ENCODE measurements at regions not wholly inside any gene's neighbourhood (a gene's known extent, or its start where the extent isn't known, plus 50 kb on each side); places are given as distances from the start of the nearest gene placed in this dataset.
A peak's percentile ranks its signal among the peaks of the same experiment; 100 is the strongest.

DNA sequence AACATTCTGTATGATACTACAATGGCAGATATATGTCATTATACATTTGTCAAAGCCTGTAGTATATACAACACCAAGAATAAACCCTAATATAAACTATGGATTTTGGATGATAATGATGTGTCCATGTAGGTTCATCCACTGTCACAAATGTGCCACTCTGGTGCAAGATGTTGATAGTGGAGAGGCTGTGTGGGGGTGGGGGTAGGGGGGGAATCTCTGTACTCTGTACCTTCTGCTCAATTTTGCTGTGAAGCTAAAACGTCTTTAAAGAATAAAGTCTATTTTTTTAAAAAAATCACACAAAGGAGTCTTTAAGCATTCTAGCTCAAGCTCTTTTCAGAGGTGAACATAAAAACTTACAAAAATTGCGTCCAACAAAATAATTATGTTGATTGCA, 88.2 kb upstream of the ABI3BP start:
- no peak for DNase-seq

DNA sequence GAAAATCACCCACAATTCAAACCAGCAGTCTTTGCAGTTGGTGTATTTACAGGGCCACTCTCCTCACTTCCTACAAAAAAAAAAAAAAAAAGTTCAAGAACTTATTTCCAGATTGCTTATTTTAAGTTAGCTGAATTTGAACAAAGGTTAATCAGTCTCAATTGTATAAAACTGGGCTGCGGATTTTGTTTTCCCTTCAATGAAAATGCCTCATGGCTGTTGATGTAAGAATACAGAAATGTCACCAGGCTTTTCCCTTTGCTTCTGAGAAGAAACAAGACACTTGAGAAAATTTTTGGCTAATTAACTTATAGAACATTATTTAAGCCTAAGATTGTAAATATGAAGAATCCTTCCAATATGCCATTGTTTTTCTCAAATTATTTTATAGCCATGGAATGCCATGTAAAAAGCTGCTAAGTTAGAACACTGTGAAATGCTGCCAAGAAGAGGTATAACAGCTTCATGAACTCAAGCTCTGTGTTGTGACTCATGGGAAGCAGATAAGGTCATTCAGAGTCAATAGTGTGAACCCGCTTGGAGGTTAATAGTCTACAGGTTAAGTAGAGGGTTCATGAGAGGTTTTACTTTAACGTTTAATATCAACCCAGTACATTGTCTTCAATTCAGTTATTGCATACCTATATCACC, 84.3 kb upstream of the ABI3BP start:
- DNase-seq = no peak

DNA sequence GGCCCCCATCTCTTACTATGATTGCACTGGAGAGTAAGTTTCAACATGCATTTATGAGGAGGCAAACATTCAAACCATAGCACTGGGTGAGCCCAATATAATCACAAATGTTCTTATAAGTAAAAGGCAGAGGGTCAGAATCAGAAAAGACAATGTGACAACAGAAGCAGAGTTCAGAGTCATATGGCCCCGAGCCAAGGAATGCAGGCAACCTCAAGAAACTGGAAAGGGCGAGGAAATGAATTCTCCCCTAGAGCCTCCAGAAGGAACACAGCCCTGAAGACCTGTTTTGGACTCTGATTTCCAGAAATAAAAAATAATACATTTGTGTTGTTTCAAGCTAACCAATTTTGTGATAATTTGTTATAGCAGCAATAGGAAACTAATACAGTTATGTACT, 81.3 kb upstream of the ABI3BP start:
- no peak for DNase-seq

DNA sequence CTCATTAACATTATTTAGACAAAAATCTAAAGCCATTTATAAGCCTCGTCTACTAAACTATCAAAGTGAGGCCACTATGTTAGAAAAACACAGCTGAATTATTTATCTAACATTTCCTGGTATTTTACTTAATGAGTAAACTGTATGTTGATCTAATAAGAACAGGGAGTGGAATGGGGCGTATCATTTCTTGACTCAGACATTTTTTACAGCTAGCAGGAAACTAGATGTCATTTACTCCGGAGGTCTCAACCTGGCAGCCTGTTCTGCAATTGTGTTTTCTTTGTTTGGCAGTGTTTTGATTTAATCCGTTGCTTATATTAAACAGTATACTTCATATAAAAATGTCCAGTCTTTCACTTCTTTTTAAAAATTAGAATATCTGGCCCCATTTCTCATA, 79.1 kb upstream of the ABI3BP start:
- DNase-seq = no peak

DNA sequence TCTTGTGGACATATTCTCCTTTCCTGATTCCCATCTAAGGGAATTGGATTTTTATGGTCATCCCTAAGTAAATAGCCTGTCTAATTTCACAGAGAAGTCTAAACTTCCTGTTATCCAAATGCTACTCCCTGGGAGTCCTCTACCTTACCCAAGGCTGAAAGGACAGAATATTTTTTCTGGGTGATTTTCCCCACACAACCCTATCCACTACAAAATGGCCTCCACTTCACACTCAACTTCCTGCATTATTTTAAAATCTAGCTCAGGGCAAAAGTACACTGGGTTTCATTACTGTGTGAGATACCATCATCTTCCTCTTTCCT, 77.5 kb upstream of the ABI3BP start:
- no peak for DNase-seq

DNA sequence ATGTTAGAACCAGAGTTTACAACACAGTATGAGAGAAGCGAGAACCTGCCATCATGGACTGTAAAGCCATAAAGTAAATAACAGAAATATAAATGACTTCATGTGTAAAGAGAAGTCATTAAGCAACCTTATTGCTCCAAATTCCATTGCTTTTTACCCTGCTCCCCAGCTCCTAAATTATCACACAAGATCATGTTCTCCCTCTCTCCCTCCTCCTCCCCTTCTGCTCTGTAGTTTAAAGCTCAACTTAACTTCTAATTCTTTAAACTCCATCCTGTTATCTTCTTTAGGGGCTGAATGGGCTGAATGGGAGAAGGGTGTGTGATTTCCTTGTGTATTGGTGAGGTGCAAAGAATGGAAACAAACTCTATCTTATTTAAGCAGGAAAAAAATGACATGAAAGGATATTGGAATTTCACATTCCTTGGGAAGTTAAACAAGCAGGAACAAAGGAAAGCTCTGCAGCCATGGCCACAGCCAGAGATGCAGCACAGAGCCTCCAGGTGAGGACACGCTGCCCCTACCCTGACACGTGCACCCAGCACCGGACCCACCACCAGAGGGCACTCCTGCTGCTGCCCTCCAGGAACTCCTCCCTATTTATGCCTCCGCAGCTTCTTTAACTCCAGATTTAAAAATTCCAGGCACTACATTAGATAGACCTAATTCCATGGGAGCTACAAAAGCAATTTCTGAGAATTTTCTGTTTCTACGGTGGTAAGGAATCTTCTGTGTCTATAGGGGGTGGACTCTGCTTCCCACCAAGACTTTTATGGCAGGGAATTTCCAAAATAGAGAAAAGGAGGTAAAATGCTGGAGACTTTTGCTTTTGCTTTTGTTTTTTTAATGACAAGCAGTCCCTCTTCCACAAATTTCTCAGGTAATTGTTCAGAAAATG, 76.9 kb upstream of the ABI3BP start:
- DNase-seq = peak; percentile 55

DNA sequence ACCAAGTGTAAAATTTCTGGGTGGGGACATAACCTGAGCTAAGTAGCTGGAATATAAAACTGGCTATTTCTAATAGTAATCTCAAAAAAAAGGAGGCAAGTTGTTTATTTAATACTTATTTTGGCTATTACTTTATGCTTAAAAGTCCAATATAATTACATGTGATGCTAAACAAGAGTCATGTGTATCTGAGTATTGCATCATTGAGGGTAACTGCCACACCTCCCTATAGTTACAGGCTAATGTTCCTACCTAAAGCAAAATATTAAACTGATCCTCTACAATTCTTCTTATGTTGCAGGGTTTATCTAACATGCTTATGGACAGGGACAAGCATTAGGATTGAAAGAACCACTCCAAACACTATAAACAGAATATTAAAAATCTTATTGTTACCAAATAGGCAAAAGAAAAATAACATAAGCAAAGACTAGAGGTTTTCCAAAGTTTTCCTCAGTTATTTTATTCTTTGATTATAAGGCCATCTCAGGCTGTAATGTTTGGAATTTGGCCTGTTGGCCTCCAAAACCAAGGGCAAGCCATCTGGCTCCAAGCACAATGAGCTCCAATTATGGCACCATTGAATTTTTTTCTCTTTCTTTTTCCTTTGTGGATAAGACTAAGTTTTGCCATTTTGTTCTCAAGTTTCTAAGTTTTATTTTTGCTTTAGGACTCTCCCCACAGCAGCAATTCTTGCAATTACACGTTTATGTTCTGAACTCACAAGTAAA, 75.8 kb upstream of the ABI3BP start:
- no peak for DNase-seq

DNA sequence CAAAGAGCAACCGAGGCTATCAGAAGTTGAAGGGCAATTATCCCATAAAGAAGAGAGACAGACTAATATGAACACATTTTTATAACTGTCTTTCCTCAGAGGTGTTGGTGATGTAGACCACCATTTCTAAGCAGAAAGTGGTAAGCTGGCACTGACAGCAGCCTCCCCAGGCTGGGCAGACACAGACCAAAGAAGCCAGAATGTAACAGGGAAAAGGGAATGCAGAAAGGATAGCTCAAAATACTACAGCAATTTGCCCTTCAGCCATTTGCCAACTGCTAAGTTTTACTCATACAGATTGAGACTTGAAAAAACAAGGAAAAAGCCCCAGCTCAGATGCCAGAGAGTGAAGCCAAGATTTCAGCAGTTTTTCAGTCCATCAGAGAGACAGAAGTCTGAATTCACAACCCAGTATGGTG, 73.5 kb upstream of the ABI3BP start:
- DNase-seq = no peak

DNA sequence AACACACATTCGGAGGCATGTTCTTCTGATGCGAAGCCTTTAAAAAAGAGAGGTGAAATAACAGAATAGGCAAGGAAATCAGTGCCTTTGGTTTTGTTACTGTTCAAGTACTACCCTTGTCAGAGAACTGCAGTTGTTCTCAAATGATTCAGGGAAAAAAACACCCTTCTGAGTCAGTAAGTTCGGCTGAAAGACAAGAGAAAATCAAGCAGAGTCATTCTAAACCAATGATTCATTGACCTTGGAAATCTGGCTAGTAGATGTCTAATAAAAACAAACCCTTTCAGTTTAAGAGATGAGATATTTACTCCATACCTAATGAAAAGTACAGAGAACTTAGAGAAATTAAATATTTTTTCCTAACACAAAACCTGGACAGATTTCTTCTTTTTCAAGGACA, 72.7 kb upstream of the ABI3BP start:
- DNase-seq = no peak

DNA sequence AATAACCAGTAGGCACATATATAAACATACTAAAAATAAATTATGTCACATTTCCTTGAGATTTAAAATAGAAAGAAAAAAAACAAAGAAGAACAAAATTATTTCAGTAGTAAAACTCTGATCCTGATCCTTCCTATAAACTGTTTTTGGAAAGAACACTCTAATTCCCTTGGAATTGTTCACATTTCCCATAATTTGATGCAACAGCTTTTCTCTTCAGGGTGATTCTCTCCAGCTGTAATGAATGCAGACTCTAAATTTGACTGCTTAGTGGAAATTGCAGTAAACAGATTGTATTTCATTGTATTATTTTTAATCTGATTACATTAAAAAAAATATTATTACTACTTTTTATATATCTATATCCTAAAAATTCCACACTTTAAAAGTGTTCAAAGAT, 70.2 kb upstream of the ABI3BP start:
- DNase-seq = no peak

DNA sequence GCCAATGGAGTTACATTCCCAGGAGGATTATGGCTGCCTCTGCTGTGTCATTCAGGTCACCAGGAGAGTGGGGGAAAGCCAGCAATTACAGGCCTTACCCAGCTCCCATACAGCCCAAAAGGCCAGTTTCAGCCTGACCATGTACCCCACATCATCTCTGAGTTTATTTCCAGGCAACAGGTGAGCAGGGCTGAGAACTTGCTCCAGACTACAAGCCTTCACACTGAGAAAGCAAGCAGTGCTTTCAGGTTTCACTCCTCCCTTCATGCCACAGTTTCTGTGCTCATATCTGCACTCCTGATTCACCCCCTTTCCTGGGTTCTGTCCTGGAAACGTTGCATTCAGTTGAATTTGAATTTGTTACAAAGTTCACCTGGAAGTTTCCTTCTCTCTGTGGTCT, 68.1 kb upstream of the ABI3BP start:
- DNase-seq = no peak

DNA sequence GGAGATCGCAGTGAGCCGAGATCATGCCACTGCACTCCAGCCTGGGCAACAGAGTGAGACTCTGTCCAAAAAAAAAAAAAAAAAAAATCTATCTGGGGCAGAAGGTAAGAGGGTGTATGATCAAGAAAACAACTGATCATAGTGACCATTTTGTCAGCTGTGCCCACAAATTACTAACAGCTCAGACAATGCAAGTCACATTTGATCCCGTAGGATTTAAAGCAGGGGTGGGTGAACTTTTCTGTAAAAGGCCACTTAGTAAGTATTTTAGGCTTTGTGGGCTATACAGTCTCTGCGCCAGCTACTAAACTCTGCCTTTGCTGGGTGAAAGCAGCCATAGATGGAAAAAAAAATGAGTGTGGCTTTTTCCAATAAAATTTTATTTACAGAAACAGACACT, 57.6 kb upstream of the ABI3BP start:
- no peak for DNase-seq

DNA sequence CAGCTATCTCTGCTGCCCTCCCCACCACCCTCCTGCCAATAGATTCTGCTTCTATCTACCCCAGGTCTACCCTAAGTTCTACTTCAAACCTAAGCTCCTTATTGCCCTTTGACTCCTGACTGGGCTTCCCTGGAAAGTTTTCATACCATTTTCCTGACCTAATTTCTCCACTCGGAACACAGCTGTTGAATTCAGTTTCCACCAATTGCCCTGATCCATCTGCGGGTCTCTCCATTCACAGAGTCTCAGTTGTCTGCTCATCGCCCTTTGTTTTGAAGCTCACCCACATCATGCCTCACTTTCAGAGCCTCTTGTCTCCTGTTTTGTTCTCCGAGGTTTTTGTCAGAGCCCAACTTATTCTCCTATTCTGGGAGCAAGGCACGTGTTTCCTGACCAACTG, 56.8 kb upstream of the ABI3BP start:
- no peak for DNase-seq

DNA sequence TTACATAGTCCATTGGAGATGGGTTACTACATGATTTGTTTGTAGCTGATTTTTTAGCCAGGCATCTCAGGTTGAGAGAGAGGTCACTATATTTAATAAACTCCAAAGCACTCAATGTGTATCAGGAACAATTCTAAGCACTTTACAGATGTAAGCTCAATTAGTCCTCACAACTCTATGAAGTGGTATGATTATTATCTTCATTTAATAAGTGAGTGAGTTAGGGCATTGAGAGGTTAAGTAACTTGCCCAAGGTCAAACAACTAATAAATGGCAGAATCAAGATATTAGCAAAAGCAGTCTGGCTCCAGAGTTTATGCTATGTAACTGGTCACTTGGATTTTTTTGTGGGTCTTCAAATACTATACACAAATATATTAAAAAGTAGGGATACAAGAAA, 56.3 kb upstream of the ABI3BP start:
- DNase-seq = no peak

DNA sequence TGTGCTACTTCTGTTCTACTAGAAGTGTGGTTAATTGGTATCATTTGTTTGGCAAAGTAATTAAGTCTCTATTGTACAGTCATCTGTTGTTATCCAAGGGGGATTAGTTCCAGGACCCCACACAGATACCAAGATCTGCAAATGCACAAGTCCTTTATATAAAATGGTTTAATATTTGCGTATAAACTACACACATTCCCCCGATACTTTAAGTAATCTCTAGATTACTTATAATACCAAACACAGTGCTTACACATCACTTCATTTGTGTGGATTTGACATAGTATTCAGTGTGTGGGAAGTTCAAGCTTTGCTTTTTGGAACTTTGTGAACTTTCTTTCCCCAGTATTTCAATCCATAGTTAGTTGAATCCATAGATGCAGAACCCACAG, 50.5 kb upstream of the ABI3BP start:
- no peak for DNase-seq

DNA sequence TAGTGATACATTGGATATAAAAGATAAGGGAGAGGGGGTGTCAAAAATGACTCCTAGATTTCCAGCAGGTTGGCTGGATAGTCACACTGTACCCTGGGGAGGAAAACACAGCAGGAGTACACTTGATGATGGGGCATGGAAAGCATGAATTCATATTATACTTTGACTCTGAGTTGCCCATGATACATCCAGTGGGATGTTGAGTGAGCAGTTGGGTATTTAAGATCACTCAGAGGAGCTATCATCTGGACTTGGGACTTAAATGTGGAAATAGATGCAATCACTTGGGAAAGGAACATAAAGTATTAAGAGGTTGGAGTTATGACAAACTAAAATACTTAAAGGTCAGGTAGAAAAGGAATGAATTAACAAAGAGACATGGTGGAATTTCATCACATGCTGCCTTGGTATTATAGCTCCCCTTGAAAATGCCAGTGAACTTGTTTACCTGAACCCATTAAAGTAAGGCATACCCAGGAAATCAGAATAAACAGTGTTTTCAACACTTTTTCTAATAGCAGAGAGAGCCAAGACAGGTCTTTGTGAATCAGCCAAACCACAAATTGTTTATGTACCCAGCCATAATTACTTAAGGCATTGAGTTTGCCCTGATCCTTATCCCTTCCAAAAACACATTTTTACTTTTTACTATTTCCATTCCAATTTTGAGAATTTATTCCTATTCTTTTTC, 49.9 kb upstream of the ABI3BP start:
- no peak for DNase-seq
